ENCODE measurements at regions not wholly inside any gene's neighbourhood (a gene's known extent, or its start where the extent isn't known, plus 50 kb on each side); places are given as distances from the start of the nearest gene placed in this dataset.

- WGBS = 93% methylated on average over 12 of the region's 12 CpGs
- Histone ChIP-seq H3K36me3 (ENCODE audit: control insufficient read depth in 2 of 2, insufficient read depth in 2 of 2, low read length in 1 of 2) (no peaks in the 10 kb centered on the region), H3K4me1 (ENCODE audit: control insufficient read depth in 2 of 2, insufficient read depth in 2 of 2, low read length in 2 of 2) (no peaks in the 10 kb centered on the region), H3K4me3 (ENCODE audit: low read length in 2 of 2) (no peak overlapping the region), H3K9me3 (ENCODE audit: control insufficient read depth in 2 of 2, insufficient read depth in 1 of 2, low read length in 1 of 2) (no peaks in the 10 kb centered on the region), H3K27ac (ENCODE audit: low read depth in 1 of 2, low read length in 1 of 2) (no peak overlapping the region), H3K27me3 (ENCODE audit: control insufficient read depth in 2 of 2, insufficient read depth in 1 of 2, low read length in 1 of 2) (no peaks in the 10 kb centered on the region)
- DNase-seq (ENCODE audit: low read depth in 6 of 9, low spot score in 9 of 9) = no peak
Measured at GRCh38 chr15:46460431-46461094, 825.7 kb downstream of the SQOR start.

- DNase-seq (ENCODE audit: low read depth in 6 of 9, low spot score in 9 of 9) = no peak
- no peaks in the 10 kb centered on the region for H3K27me3 ChIP-seq (ENCODE audit: control insufficient read depth in 2 of 2, insufficient read depth in 1 of 2, low read length in 1 of 2)
- H3K4me1 ChIP-seq (ENCODE audit: control insufficient read depth in 2 of 2, insufficient read depth in 2 of 2, low read length in 2 of 2) = no peaks in the 10 kb centered on the region
- no peaks in the 10 kb centered on the region for H3K9me3 ChIP-seq (ENCODE audit: control insufficient read depth in 2 of 2, insufficient read depth in 1 of 2, low read length in 1 of 2)
- H3K27ac ChIP-seq (ENCODE audit: low read depth in 1 of 2, low read length in 1 of 2) = no peak overlapping the region
- H3K4me3 ChIP-seq (ENCODE audit: low read length in 2 of 2) = no peak overlapping the region
- 79% methylated on average over 2 of the region's 2 CpGs for WGBS
- H3K36me3 ChIP-seq (ENCODE audit: control insufficient read depth in 2 of 2, insufficient read depth in 2 of 2, low read length in 1 of 2) = no peaks in the 10 kb centered on the region
Measured at GRCh38 chr15:46461416-46461815, 826.6 kb downstream of the SQOR start.

GRCh38 chr15:46467041-46467440 lies 832.2 kb downstream of the SQOR start:
- DNase-seq (ENCODE audit: low read depth in 6 of 9, low spot score in 9 of 9) = no peak
- Histone ChIP-seq H3K4me1 (ENCODE audit: control insufficient read depth in 2 of 2, insufficient read depth in 2 of 2, low read length in 2 of 2) (no peaks in the 10 kb centered on the region), H3K4me3 (ENCODE audit: low read length in 2 of 2) (no peak overlapping the region), H3K36me3 (ENCODE audit: control insufficient read depth in 2 of 2, insufficient read depth in 2 of 2, low read length in 1 of 2) (no peaks in the 10 kb centered on the region), H3K9me3 (ENCODE audit: control insufficient read depth in 2 of 2, insufficient read depth in 1 of 2, low read length in 1 of 2) (peaks cover 0 to 4% of the 10 kb centered on the region in 2 donors), H3K27me3 (ENCODE audit: control insufficient read depth in 2 of 2, insufficient read depth in 1 of 2, low read length in 1 of 2) (no peaks in the 10 kb centered on the region), H3K27ac (ENCODE audit: low read depth in 1 of 2, low read length in 1 of 2) (no peak overlapping the region)
- WGBS = 89% methylated on average over 1 of the region's 1 CpG

GRCh38 chr15:46471096-46471495 lies 836.3 kb downstream of the SQOR start:
- 86% methylated on average over 1 of the region's 1 CpG for WGBS
- Histone ChIP-seq H3K9me3 (ENCODE audit: control insufficient read depth in 2 of 2, insufficient read depth in 1 of 2, low read length in 1 of 2) (peaks cover 0 to 4% of the 10 kb centered on the region in 2 donors), H3K4me1 (ENCODE audit: control insufficient read depth in 2 of 2, insufficient read depth in 2 of 2, low read length in 2 of 2) (no peaks in the 10 kb centered on the region)

GRCh38 chr15:46489276-46489675 lies 854.4 kb downstream of the SQOR start:
- peaks cover 0 to 3% of the 10 kb centered on the region in 2 donors for H3K9me3 ChIP-seq (ENCODE audit: control insufficient read depth in 2 of 2, insufficient read depth in 1 of 2, low read length in 1 of 2)
- no peaks in the 10 kb centered on the region for H3K27me3 ChIP-seq (ENCODE audit: control insufficient read depth in 2 of 2, insufficient read depth in 1 of 2, low read length in 1 of 2)
- no peak for DNase-seq (ENCODE audit: low read depth in 6 of 9, low spot score in 9 of 9)
- no peak overlapping the region for H3K4me3 ChIP-seq (ENCODE audit: low read length in 2 of 2)
- H3K36me3 ChIP-seq (ENCODE audit: control insufficient read depth in 2 of 2, insufficient read depth in 2 of 2, low read length in 1 of 2) = no peaks in the 10 kb centered on the region
- no peaks in the 10 kb centered on the region for H3K4me1 ChIP-seq (ENCODE audit: control insufficient read depth in 2 of 2, insufficient read depth in 2 of 2, low read length in 2 of 2)
- H3K27ac ChIP-seq (ENCODE audit: low read depth in 1 of 2, low read length in 1 of 2) = no peak overlapping the region
- 91% methylated on average over 1 of the region's 1 CpG for WGBS

More at GRCh38 chr15:46471096-46471495, 836.3 kb downstream of the SQOR start:
- no peaks in the 10 kb centered on the region for H3K27me3 ChIP-seq (ENCODE audit: control insufficient read depth in 2 of 2, insufficient read depth in 1 of 2, low read length in 1 of 2)
- H3K36me3 ChIP-seq (ENCODE audit: control insufficient read depth in 2 of 2, insufficient read depth in 2 of 2, low read length in 1 of 2) = no peaks in the 10 kb centered on the region
- H3K27ac ChIP-seq (ENCODE audit: low read depth in 1 of 2, low read length in 1 of 2) = no peak overlapping the region
- H3K4me3 ChIP-seq (ENCODE audit: low read length in 2 of 2) = no peak overlapping the region
- no peak for DNase-seq (ENCODE audit: low read depth in 6 of 9, low spot score in 9 of 9)

GRCh38 chr15:46496491-46497115 lies 861.8 kb downstream of the SQOR start:
- Histone ChIP-seq H3K27ac (ENCODE audit: low read depth in 1 of 2, low read length in 1 of 2) (no peak overlapping the region), H3K36me3 (ENCODE audit: control insufficient read depth in 2 of 2, insufficient read depth in 2 of 2, low read length in 1 of 2) (no peaks in the 10 kb centered on the region), H3K4me3 (ENCODE audit: low read length in 2 of 2) (no peak overlapping the region), H3K27me3 (ENCODE audit: control insufficient read depth in 2 of 2, insufficient read depth in 1 of 2, low read length in 1 of 2) (no peaks in the 10 kb centered on the region), H3K4me1 (ENCODE audit: control insufficient read depth in 2 of 2, insufficient read depth in 2 of 2, low read length in 2 of 2) (no peaks in the 10 kb centered on the region), H3K9me3 (ENCODE audit: control insufficient read depth in 2 of 2, insufficient read depth in 1 of 2, low read length in 1 of 2) (peaks cover 2 to 6% of the 10 kb centered on the region in 2 donors)
- DNase-seq (ENCODE audit: low read depth in 6 of 9, low spot score in 9 of 9) = no peak
- WGBS = 60% methylated on average over 1 of the region's 1 CpG

GRCh38 chr15:46502667-46503066 lies 867.8 kb downstream of the SQOR start:
- WGBS = 79% methylated on average over 3 of the region's 3 CpGs
- no peak overlapping the region for H3K27ac ChIP-seq (ENCODE audit: low read depth in 1 of 2, low read length in 1 of 2)
- DNase-seq (ENCODE audit: low read depth in 6 of 9, low spot score in 9 of 9) = no peak

GRCh38 chr15:46518381-46518780 lies 883.6 kb downstream of the SQOR start:
- Histone ChIP-seq H3K4me3 (ENCODE audit: low read length in 2 of 2) (no peak overlapping the region), H3K27ac (ENCODE audit: low read depth in 1 of 2, low read length in 1 of 2) (no peak overlapping the region), H3K9me3 (ENCODE audit: control insufficient read depth in 2 of 2, insufficient read depth in 1 of 2, low read length in 1 of 2) (peaks cover 0 to 12% of the 10 kb centered on the region in 2 donors), H3K36me3 (ENCODE audit: control insufficient read depth in 2 of 2, insufficient read depth in 2 of 2, low read length in 1 of 2) (no peaks in the 10 kb centered on the region), H3K27me3 (ENCODE audit: control insufficient read depth in 2 of 2, insufficient read depth in 1 of 2, low read length in 1 of 2) (no peaks in the 10 kb centered on the region), H3K4me1 (ENCODE audit: control insufficient read depth in 2 of 2, insufficient read depth in 2 of 2, low read length in 2 of 2) (no peaks in the 10 kb centered on the region)
- DNase-seq (ENCODE audit: low read depth in 6 of 9, low spot score in 9 of 9) = no peak

More at GRCh38 chr15:46502667-46503066, 867.8 kb downstream of the SQOR start:
- H3K9me3 ChIP-seq (ENCODE audit: control insufficient read depth in 2 of 2, insufficient read depth in 1 of 2, low read length in 1 of 2) = peaks cover 2% of the 10 kb centered on the region in 2 donors
- H3K36me3 ChIP-seq (ENCODE audit: control insufficient read depth in 2 of 2, insufficient read depth in 2 of 2, low read length in 1 of 2) = no peaks in the 10 kb centered on the region
- H3K4me3 ChIP-seq (ENCODE audit: low read length in 2 of 2) = no peak overlapping the region
- no peaks in the 10 kb centered on the region for H3K27me3 ChIP-seq (ENCODE audit: control insufficient read depth in 2 of 2, insufficient read depth in 1 of 2, low read length in 1 of 2)
- no peaks in the 10 kb centered on the region for H3K4me1 ChIP-seq (ENCODE audit: control insufficient read depth in 2 of 2, insufficient read depth in 2 of 2, low read length in 2 of 2)

GRCh38 chr15:46523701-46524100 lies 888.9 kb downstream of the SQOR start:
- 92% methylated on average over 1 of the region's 1 CpG for WGBS
- Histone ChIP-seq H3K9me3 (ENCODE audit: control insufficient read depth in 2 of 2, insufficient read depth in 1 of 2, low read length in 1 of 2) (no peaks in the 10 kb centered on the region), H3K4me3 (ENCODE audit: low read length in 2 of 2) (no peak overlapping the region), H3K36me3 (ENCODE audit: control insufficient read depth in 2 of 2, insufficient read depth in 2 of 2, low read length in 1 of 2) (no peaks in the 10 kb centered on the region), H3K4me1 (ENCODE audit: control insufficient read depth in 2 of 2, insufficient read depth in 2 of 2, low read length in 2 of 2) (no peaks in the 10 kb centered on the region), H3K27me3 (ENCODE audit: control insufficient read depth in 2 of 2, insufficient read depth in 1 of 2, low read length in 1 of 2) (no peaks in the 10 kb centered on the region), H3K27ac (ENCODE audit: low read depth in 1 of 2, low read length in 1 of 2) (no peak overlapping the region)
- DNase-seq (ENCODE audit: low read depth in 6 of 9, low spot score in 9 of 9) = no peak

Data from thymus (tissue), 11 donors.